ENCODE measurements at regions not wholly inside any gene's neighbourhood (a gene's known extent, or its start where the extent isn't known, plus 50 kb on each side); places are given as distances from the start of the nearest gene placed in this dataset.

DNA sequence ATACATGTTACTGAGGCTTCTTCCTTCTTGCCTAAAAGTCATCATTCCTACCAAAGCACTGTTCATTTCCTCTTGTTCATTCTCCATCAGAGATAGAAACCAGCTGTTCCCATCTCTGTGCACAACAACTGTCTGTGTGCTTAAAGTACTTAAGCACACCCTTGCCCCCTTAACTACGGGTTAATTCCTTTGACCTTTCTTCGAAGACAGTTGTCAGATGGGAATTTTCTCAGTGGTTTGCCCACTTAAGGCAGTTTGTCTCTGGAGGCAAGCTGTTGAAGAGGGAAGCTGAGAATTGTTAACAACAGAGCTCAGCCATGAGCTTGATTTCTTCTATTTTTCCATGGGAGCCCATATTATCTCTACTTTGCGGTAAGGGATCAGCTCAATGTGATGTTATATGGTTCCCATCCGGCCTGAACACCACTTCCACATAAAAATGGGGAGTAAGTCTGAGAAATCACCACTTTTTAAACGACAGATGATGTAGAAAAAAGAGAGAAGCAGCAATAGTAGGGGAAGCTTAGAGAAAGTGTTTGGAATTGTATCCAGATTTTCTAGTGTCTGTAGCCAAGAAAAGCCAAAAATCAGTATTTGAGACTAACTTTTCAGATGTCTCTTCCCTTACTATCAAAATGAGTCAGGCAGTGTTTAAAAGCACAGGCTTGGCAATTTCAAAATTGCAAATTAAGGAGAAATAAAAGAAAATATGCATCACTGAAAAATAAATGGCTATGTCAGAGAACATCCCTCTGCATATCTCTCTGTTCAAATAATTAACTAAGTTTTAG, 194.4 kb downstream of the SLIT2 start:
- Histone ChIP-seq H3K9ac (ENCODE audit: insufficient read depth in 1 of 2, low read depth in 2 of 2, low read length in 2 of 2) (no peak overlapping the region), H3K27me3 (ENCODE audit: control insufficient read depth in 2 of 2, insufficient read depth in 2 of 2, low read length in 2 of 2) (no peaks in the 10 kb centered on the region), H3K9me1 (ENCODE audit: control insufficient read depth, insufficient read depth, low read length) (no peaks in the 10 kb centered on the region), H3K9me3 (replicated peaks; ENCODE audit: control insufficient read depth, insufficient read depth, low read depth, low read length) (no peaks in the 10 kb centered on the region), H3K27ac (ENCODE audit: extremely low read depth, low read depth, low read length) (no peak overlapping the region), H3K4me2 (ENCODE audit: insufficient read depth, low read length) (no peak overlapping the region), H3K4me3 (no peak overlapping the region), H3K79me2 (ENCODE audit: control insufficient read depth, insufficient read depth, low read length) (no peaks in the 10 kb centered on the region), H2AFZ (ENCODE audit: low read depth, low read length) (0 out of 2 replicates have a peak overlapping the region, but pooled peaks have one; percentile 31), H3K4me1 (replicated peaks in 1 of 2; ENCODE audit: control insufficient read depth in 2 of 2, insufficient read depth in 2 of 2, low read length in 2 of 2) (no peaks in the 10 kb centered on the region), H4K20me1 (replicated peaks; ENCODE audit: control insufficient read depth, insufficient read depth, low read length) (no peaks in the 10 kb centered on the region), H3K36me3 (ENCODE audit: control insufficient read depth, insufficient read depth, low read length) (no peaks in the 10 kb centered on the region)
- ATAC-seq (no peak), DNase-seq (ENCODE audit: extremely low read depth in 1 of 4, low spot score in 3 of 4) (no peak), FAIRE-seq (no peak)
- TF ChIP-seq CBFA2T2 (conservative IDR thresholded peaks at IDR 0.05) (no peak), CXXC5 (CRISPR knock-in tag; IDR thresholded peaks at IDR 0.05) (no peak), ILF3 (IDR thresholded peaks at IDR 0.05; ENCODE audit: borderline replicate concordance) (no peak)
- 12% methylated on average over 5 of the region's 5 CpGs for WGBS (ENCODE audit: insufficient coverage, low coverage, missing lambda C conversion rate)
- CTCF ChIA-PET (ENCODE audit: low intra/inter-chr PET ratio), result no interaction called here
- intact Hi-C loops (cut with micrococcal nuclease), result no loop called here
- POLR2A ChIA-PET, result interaction anchor here (0.7 kb wide), 1 partner anchor 13 kb away, joined by 3 read pairs; no protein-coding TSS in a partner anchor
- no TSS peak for BruUV-seq (replicated peaks)
- in situ Hi-C loops (cut with MboI), result no loop called here

DNA sequence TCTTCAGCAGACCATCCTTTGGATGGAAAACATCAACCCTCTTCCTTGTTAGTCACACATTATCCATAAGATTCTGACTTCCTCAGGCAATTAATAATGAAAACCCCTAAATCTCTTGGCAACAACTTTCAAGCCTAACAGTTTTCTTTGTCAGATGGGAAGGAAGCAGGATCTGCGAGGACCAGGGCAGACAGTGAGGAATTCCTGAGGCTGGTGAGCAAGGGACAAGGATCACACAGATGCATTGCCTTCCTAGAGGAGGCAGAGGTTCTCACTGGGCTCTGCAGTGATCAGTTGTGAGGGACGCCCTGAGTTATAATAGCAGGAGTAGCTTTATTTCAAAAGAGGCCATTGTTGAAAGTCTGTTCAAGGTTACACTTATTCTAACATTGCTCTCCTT, 195.4 kb downstream of the SLIT2 start:
- ATAC-seq, result no peak
- no peak overlapping the region for H3K27ac ChIP-seq (ENCODE audit: extremely low read depth, low read depth, low read length)
- POLR2A ChIA-PET, result no interaction called here
- no TSS peak for BruUV-seq (replicated peaks)
- H2AFZ ChIP-seq (ENCODE audit: low read depth, low read length), result 0 out of 2 replicates have a peak overlapping the region, but pooled peaks have one; percentile 23
- no peak overlapping the region for H3K9ac ChIP-seq (ENCODE audit: insufficient read depth in 1 of 2, low read depth in 2 of 2, low read length in 2 of 2)
- H3K4me2 ChIP-seq (ENCODE audit: insufficient read depth, low read length), result no peak overlapping the region
- WGBS (ENCODE audit: insufficient coverage, low coverage, missing lambda C conversion rate), result 7% methylated on average over 2 of the region's 2 CpGs
- no peaks in the 10 kb centered on the region for H3K79me2 ChIP-seq (ENCODE audit: control insufficient read depth, insufficient read depth, low read length)
- H3K4me3 ChIP-seq, result no peak overlapping the region
- no peaks in the 10 kb centered on the region for H3K9me3 ChIP-seq (replicated peaks; ENCODE audit: control insufficient read depth, insufficient read depth, low read depth, low read length)
- in situ Hi-C loops (cut with MboI) (no loop called here), intact Hi-C loops (cut with micrococcal nuclease) (no loop called here)
- FAIRE-seq, result no peak
- H4K20me1 ChIP-seq (replicated peaks; ENCODE audit: control insufficient read depth, insufficient read depth, low read length), result no peaks in the 10 kb centered on the region
- H3K27me3 ChIP-seq (ENCODE audit: control insufficient read depth in 2 of 2, insufficient read depth in 2 of 2, low read length in 2 of 2), result no peaks in the 10 kb centered on the region
- DNase-seq (ENCODE audit: extremely low read depth in 1 of 4, low spot score in 3 of 4), result no peak
- H3K4me1 ChIP-seq (replicated peaks in 1 of 2; ENCODE audit: control insufficient read depth in 2 of 2, insufficient read depth in 2 of 2, low read length in 2 of 2), result no peaks in the 10 kb centered on the region
- CTCF ChIA-PET (ENCODE audit: low intra/inter-chr PET ratio), result no interaction called here
- TF ChIP-seq KLF10 (CRISPR knock-in tag; IDR thresholded peaks at IDR 0.05), result no peak
- TF ChIP-seq ZNF785 (CRISPR knock-in tag; IDR thresholded peaks at IDR 0.05), result no peak
- no peak for TF ChIP-seq NELFE (IDR thresholded peaks at IDR 0.05; ENCODE audit: insufficient read depth, insufficient read length)
- TF ChIP-seq ZSCAN29 (IDR thresholded peaks at IDR 0.05), result no peak
- TF ChIP-seq NFE2L1 (tag; IDR thresholded peaks at IDR 0.05; ENCODE audit: borderline replicate concordance, low read depth), result no peak
- TF ChIP-seq ZNF134 (CRISPR knock-in tag; conservative IDR thresholded peaks at IDR 0.05), result no peak
- TF ChIP-seq ZNF165 (CRISPR knock-in tag; IDR thresholded peaks at IDR 0.05; ENCODE audit: borderline replicate concordance), result no peak
- TF ChIP-seq NR3C1 (CRISPR knock-in tag; IDR thresholded peaks at IDR 0.05), result no peak
- TF ChIP-seq SAFB (IDR thresholded peaks at IDR 0.05; ENCODE audit: borderline replicate concordance, low read depth, low read length), result no peak
- no peak for TF ChIP-seq TAF15 (IDR thresholded peaks at IDR 0.05; ENCODE audit: low read depth, low read length)
- TF ChIP-seq MEIS2 (IDR thresholded peaks at IDR 0.05; ENCODE audit: partially characterized antibody), result no peak
- TF ChIP-seq, protein P1, sequence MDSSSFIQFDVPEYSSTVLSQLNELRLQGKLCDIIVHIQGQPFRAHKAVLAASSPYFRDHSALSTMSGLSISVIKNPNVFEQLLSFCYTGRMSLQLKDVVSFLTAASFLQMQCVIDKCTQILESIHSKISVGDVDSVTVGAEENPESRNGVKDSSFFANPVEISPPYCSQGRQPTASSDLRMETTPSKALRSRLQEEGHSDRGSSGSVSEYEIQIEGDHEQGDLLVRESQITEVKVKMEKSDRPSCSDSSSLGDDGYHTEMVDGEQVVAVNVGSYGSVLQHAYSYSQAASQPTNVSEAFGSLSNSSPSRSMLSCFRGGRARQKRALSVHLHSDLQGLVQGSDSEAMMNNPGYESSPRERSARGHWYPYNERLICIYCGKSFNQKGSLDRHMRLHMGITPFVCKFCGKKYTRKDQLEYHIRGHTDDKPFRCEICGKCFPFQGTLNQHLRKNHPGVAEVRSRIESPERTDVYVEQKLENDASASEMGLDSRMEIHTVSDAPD (CRISPR knock-in tag; IDR thresholded peaks at IDR 0.05), result no peak
- no peak for TF ChIP-seq NRF1 (conservative IDR thresholded peaks at IDR 0.05 in 1 of 2, IDR thresholded peaks at IDR 0.05 in 1 of 2)
- no peaks in the 10 kb centered on the region for H3K9me1 ChIP-seq (ENCODE audit: control insufficient read depth, insufficient read depth, low read length)
- no peaks in the 10 kb centered on the region for H3K36me3 ChIP-seq (ENCODE audit: control insufficient read depth, insufficient read depth, low read length)
